Keratinocyte (primary cell): ENCODE measurements at regions not wholly inside any gene's neighbourhood (a gene's known extent, or its start where the extent isn't known, plus 50 kb on each side); places are given as distances from the start of the nearest gene placed in this dataset.

Experiments
- EZH2 ChIP-seq: IDR thresholded peaks from one replicate; pipeline ENCODE4 v1.6.1; 2012; ENCODE audit warnings: inconsistent platforms, mild to moderate bottlenecking, low read length, moderate library complexity
- TF ChIP-seq, protein P1 (sequence below), 3 experiments: IDR thresholded peaks in 1 of 3; conservative IDR thresholded peaks in 1 of 3; optimal IDR thresholded peaks in 1 of 3; 2 replicates in 2 of 3; 3 replicates in 1 of 3; pipeline versions ENCODE3 to v1.5.1; 2011; ENCODE audit warnings: low read length in 3 of 3, mild to moderate bottlenecking in 3 of 3, moderate library complexity in 2 of 3, control low read depth in 1 of 3, inconsistent platforms in 1 of 3; ENCODE audit not compliant: insufficient read depth in 2 of 3; ENCODE audit errors: extremely low read depth in 1 of 3

DNA sequence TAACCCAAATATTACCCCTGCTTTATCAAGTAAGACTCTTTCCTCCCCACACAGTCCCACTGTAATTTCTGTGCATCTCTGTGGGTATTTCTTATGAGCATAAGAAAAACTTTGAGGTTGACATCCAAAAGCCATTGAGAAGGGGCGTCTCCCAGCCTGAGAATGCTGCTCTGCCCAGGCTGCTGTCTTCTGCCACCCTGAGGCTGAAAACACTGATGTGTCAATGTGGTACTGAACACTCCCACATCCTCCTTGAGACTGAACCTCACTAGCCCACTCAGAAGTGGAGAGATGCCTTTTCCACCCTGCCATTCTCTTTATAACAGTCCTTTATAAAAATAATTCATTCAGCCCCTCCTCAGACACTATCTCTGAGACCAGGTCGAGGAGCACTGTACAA, 120.8 kb downstream of the SMIM20 start:
- TF ChIP-seq, protein P1, sequence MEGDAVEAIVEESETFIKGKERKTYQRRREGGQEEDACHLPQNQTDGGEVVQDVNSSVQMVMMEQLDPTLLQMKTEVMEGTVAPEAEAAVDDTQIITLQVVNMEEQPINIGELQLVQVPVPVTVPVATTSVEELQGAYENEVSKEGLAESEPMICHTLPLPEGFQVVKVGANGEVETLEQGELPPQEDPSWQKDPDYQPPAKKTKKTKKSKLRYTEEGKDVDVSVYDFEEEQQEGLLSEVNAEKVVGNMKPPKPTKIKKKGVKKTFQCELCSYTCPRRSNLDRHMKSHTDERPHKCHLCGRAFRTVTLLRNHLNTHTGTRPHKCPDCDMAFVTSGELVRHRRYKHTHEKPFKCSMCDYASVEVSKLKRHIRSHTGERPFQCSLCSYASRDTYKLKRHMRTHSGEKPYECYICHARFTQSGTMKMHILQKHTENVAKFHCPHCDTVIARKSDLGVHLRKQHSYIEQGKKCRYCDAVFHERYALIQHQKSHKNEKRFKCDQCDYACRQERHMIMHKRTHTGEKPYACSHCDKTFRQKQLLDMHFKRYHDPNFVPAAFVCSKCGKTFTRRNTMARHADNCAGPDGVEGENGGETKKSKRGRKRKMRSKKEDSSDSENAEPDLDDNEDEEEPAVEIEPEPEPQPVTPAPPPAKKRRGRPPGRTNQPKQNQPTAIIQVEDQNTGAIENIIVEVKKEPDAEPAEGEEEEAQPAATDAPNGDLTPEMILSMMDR (optimal IDR thresholded peaks at IDR 0.05 in 1 of 3, IDR thresholded peaks at IDR 0.05 in 1 of 3, conservative IDR thresholded peaks at IDR 0.05 in 1 of 3; ENCODE audit: extremely low read depth in 1 of 3, insufficient read depth in 2 of 3, low read length in 3 of 3), result peak in 1 of 3 experiments; percentile 31
- TF ChIP-seq EZH2, result no peak
